GM18498 (cell line): ENCODE measurements at regions not wholly inside any gene's neighbourhood (a gene's known extent, or its start where the extent isn't known, plus 50 kb on each side); places are given as distances from the start of the nearest gene placed in this dataset.

Experiments used
- ATAC-seq: cut with Tn5 transposase; IDR thresholded peaks from one replicate; pipeline ENCODE4 v1.9.1; 2021; ENCODE audit warnings: mild to moderate bottlenecking, moderate library complexity; ENCODE audit not compliant: unreplicated experiment

DNA sequence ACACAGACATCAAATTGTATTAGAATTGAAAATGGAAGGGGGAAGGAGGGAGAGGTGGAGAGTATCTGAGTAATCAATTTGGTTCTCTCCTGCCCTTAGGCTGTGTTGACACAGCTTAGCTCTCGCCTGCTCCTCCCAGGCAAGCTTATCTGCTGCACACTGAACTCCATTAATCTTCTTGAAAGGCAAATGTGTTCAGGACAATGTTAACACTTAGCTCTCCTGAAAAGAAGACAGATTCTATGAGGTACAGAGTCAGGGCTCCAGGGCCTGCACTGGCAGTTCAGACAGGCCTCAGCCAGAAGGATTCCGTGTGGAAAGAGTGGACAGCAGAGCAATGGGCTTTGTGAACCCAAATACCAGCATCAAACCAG is 430.0 kb upstream of the TNP1 start:
- ATAC-seq: no peak

DNA sequence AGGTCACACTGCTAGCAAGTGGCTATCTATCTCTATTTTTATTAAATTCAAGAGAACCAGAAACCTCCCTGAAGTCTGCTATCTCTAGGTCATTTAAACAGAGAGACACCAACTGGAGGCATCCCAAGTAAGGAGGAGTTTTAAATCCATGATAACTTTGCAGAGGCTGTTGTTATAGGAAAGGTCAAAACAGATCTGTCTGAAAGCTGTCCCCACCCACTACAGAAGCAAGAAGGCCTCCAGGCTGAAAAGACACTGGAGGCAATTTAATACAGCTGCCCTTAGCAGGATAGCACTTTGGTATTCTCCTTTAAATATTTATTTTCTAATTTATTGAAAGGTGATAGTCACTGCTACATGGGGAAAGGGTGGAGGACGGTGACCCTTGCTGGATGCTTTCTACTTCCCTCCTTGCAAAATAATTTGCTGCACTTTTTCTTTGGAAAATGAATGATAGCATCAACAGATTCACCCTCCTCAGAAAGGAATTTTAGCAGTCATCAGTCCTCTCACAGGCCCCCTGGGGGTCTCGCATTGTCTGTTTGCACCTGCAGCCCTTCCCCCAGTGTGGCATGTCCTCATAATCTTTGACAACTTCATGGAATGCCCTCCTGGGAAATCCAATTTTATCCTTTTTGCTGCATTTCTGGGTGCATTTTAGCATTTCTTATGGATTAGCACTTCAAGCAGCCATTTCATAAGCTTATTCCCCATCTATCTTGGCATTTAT is 429.5 kb upstream of the TNP1 start:
- no peak for ATAC-seq

DNA sequence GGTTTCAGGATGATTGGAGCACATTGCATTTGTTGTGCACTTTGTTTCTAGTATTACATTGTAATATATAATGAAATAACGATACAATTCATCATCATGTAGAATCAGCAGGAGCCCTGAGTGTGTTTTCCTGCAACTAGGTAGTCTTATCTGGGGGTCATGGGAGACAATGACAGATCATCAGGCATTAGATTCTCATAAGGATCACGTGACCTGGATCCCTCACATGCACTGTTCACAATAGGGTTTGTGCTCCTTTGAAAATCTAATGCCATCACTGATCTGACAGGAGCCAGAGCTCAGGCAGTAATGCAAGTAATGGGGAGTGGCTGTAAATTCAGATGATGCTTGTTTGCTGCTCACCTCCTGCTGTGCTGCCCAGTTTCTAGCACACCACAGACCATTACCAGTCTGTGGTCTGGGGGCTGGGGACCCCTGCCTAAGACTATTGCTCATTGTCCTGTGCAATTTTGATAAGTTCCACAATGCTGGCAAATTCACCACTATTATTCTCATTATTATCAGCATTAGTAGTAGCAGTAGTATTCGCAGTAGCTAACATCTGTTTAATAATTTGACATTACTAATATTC is 428.7 kb upstream of the TNP1 start:
- no peak for ATAC-seq

DNA sequence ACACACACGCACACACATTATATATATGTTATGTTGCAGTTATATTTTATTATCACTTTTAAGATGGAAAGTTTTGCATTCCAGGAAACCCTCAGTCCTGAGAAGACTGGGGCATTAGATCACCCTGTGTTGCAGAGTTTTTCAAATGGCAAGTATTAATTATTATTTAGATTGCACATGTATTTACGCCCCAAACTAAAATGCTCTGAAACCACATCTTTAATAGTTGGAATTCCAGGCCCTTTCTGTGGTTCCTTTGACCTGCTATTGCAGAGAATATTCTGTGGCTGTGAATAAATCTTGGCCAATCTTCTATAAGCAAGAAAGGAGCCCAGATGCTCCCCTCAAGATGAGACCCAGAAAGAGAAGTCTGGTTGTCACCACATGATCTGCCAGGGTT is 427.0 kb upstream of the TNP1 start:
- ATAC-seq: no peak

DNA sequence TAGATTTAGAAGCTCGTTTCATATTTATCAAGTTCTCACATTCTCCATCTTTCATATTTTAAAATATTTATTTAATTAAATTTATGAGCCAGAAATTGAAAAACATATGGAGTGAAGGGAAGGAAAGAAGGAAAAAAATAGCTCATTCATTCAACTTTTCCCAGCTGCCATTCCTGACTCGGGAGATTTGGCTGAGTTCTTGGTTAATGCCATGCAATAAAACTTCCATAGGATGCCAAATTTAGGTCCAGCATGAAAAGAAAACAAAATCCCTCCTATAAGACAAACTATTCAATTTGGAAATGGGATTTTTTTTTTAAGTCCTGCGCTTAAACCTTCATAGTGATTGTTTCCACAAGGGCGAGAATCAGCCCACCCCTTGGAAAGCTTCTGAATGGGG is 426.1 kb upstream of the TNP1 start:
- ATAC-seq: no peak

DNA sequence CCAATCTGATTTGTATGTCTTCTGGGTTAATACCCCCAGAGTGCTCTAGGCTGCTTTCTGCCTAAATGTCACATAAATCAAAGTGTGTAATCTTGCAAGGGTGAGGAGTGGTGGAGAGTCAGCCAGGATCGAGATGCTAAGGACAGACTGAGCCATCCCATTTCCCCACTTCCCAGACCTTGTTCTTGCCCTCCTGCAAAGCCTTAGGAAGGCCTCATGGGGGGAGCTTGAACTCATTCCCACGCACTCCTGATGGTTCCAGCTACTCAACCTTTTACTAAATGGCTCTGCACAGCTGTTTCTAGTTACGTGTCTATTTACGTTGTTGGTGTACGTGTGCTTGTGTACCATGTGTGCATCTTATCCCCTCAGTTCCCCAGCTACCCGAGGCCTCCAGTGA is 423.6 kb upstream of the TNP1 start:
- ATAC-seq: no peak

DNA sequence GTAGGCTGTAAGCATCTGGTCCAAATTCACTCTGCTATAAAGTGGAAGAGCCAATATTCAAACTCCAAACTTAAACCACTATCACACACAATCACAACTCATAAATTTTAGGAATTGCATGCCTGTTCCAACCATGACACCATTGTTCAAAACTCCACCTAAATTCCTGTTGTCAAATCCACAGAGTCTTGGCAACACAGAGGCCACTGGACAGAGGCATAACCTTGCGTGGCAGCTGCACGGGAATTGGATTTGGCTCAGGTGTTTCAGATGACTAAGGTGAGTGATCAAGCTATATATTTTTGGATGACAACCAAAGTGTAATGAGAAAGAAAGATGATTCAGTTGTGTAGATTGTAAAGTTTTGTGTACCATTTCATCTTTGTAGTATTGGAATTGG is 422.7 kb upstream of the TNP1 start:
- ATAC-seq: no peak

DNA sequence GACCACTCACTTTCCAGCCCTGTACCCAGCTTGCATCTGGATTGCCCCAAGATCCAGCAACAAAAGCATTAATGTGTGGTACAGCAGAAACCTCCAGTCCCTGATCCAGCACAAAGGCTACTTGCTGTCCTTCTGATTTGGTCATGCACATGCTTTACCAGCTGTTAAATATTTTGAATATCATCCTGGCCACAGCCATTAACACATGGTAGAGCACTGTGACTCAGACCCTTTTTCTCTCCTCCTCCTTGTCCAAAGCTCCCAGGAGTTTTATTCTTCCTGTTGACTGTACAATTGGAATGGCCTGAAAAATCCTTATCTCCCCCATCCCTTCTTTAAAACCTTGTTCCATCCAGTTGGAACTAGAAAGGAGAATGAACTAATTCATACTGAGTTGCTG is 419.7 kb upstream of the TNP1 start:
- no peak for ATAC-seq

DNA sequence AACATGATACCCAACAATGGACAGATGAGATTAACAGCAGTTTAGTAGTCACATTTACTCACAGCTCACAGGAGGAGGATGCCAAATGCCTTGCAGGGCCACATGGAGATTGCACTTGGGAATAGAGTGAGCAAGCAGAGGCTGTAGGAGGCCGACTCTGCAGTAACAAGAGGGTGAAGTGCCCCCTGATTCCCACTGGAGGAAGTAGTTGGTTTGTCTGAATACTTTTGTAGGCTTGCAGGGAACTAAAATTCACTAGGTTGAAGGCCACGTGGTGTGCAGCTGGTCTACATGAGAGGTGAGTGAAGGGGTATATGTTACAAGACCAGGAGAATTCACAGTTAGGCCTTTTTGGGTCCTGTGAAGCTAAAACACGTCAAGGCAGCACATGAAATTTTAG is 419.3 kb upstream of the TNP1 start:
- ATAC-seq: no peak

DNA sequence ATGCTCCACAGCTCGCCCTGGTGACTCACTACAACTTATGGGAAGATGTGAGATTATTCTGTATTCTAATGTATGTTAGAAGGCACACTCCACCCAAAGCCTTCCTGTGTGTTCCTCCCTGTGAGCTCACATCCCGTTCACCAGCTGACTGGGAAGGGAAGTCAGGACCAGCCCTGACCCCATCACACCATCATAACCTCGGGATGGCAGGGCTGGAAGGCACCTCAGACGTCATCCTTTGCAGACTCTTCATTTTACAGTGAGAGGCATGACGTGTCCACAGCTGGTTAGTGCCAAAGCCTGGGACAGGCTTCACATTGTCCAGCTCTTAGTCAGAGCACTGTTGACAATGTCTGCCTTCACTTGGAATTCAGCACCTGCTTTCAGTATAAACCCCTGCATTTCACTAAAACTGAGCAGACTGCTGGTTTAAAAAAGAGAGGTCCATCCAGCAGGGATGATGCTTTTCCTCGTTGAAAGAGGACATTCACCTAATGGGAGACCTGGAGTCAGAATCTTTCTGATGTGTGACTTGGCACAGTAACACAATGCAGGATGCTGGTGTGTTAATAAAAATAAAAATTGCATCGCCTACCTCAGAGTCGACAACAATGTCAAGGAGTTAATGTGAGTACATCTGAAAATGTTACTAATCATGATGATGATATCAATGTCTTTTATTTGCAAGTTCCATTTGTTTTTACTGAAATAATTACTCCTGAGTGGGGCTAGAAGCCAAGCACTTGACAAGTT is 418.0 kb upstream of the TNP1 start:
- ATAC-seq: no peak

DNA sequence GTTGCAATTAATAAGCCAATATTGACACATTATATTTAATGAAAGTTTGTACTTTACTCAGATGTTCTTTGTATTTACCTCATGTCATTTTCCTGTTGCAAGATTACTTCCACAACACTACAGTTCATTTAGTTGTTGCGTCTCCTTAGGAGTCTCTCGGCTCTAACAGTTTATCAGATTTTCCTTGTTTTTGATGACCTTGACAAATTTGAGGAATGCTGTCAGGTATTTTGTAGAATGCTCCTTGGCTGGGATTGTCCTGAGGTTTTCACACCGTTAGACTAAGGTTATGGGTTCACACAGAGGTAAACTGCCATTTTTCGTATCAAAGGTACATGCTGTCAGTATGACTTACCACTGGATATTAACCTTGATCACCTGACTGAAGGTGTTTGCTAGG is 416.6 kb upstream of the TNP1 start:
- no peak for ATAC-seq

DNA sequence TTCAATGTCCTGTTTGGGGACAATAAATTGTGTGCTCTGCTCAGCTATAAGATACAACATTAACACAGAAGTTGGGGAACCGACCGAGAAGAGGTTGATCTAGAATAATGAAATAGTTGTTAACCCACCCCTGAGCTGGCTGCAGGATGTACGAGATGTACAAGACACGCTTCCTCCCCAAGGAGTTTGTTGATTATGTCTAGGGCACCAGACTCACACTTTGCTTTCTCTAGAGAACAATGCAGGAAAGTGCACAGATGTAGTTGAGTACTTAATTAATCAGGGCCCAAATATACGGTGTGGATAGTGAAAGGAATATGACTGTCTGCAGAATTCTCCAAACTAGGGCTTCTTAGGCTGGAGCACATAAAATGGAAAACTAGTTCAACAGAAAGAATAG is 415.2 kb upstream of the TNP1 start:
- ATAC-seq: no peak

DNA sequence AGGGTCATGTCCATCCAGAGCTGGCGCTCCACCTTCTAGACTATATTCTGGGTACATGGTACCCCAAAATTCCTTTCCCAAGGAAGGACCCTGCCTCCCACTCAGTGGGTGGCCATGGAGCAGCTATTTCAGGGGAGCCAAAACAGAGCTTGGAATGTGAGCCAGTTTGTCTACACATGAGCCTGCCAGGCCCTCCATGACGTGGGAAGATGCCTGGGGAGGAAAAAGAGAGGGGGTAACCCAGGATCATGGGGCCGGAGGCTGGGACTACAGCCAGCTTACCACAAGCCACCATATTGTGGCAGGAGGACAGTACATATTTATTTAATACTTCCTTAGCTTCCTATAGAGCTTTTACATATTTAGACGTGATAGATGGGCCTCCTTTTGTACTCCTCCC is 414.7 kb upstream of the TNP1 start:
- no peak for ATAC-seq

DNA sequence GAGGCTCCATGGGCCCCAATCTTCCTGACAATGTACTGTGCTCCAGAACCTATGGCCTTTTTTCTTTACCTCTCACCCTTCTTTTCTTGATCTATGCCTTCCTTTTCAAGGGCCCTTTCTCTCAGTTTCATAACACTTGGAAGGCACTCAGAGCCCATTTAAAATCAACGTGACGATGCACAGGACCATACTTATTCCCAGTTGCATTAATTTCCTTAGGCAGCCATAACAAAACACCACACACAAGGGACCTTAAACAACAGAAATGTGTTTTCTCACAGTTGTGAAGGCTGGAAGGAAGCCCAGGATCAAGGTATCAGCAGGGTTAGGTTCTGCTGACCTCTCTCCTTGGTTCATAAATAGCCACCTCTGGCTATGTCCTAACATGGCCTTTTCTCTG is 414.0 kb upstream of the TNP1 start:
- ATAC-seq: no peak

DNA sequence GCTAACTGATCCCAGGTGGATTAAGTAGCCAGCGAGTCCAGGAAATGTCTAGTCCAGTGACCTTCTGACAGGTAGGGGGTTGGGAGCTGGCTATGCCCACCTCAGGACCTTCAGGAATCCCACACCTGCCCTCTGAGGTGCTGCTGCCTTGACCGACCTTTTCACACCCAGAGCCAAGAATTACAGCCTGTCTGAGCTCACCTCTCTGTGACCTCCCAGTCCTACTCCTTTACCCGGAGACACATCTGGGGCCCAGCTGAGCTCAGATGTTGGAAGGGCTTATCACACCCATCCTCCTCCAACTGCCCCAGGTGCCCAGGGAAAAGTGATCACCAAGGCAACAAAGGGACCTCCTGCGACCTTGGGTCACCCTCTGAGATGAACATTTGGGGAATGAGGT is 413.3 kb upstream of the TNP1 start:
- no peak for ATAC-seq

DNA sequence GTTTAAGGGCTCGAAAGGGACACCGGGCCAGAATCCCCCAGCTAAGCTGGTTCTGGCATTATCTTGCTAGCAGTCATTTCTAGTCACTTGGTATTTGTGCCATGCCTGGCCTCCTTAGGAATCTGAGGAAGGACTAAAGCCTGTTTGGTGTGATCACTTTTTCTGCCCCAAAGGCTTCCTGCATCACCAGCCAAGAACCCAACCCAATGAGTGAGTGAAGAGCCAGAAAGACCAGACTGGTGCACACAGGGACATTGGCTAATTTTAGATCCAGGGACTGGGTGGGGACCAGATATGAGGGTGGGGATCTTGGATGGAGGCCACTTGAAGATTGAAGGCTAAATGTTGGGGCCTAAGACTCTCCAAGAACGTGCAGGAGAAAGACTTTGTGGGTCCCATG is 411.9 kb upstream of the TNP1 start:
- no peak for ATAC-seq

DNA sequence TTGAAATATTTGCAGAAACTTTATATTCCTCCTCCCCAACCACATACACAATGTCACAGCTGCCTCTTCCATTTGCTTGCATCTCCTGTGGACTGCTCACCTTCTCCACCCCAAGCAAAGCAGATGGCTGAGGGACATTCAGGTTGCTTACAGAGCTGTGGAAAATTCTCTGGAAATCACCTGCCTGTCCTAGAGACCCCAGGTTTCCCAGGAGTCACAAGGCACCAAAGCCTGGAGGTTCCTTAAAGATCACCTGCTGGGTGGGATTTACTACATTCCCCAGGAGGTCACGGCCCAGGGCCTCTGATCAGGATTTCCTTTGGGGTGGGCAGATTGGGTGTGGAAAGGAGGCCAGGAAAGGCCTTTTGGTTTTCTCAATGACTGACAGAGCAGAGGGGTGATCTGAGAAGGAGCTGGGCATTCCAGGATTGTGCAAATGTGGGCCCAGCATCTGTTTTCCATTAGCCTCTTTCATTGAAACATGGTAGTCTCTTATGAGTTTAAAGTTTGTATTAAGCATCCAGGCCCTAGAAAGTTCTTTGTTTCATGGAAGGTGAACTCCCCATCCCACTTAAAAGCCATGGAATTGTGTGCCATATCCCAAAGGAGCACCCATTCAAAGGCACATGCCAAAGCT is 410.7 kb upstream of the TNP1 start:
- ATAC-seq: no peak

DNA sequence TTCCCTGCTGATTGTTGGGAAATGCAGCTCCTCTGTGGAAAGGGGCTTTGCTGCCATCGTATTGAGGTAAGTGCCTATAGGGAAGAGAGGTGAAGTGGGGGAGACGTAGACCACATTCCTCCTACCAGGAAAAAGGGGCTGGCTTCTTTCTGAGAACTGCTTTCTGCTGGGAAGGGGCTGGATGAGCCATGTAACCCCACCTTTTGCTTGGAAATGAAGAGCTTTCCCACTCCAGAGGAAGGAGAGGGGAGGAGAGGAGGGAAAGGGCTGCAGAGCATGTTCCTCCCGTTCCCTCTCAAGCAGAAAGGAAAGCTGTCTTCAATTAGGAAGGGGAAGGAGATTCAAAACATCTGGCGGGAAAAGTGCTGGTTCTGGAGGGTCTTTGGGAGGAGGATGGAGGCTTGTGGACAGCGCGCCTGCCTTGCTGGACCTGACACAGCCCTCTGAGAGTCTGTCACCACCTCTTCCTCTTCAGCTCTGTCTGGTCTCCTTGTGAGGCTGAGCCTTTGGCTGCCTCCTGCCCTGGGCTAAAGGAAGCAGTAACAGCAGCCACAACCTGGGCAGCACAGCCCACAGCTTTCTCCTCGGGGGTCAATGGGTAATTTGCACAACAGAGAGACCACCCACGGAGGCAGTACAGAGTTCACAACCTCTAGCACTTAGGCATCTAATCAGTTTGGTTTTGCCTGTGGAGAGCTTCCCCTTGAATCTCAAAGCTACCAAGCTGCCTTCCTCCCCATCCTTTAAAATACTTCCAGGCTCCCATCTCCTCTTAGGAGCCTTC is 410.0 kb upstream of the TNP1 start:
- no peak for ATAC-seq

DNA sequence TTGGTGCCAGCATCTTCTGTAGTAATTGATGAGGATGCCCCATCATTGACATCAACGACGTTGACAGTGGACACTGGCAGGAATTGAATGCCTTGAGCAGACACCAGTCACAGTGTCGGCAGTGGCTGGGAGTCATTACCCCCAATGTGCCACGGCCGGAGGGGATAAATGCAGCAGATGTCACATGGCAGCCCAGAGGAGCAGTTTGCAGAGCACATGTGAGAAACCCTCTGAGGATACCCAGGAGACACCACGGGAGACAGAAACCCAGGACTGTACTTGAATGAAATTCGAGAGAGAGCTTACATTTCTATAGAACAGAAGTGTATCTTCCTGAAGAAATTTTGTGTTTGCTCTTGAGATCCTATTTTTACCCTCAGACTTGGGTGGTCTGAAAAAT is 409.1 kb upstream of the TNP1 start:
- ATAC-seq: no peak

DNA sequence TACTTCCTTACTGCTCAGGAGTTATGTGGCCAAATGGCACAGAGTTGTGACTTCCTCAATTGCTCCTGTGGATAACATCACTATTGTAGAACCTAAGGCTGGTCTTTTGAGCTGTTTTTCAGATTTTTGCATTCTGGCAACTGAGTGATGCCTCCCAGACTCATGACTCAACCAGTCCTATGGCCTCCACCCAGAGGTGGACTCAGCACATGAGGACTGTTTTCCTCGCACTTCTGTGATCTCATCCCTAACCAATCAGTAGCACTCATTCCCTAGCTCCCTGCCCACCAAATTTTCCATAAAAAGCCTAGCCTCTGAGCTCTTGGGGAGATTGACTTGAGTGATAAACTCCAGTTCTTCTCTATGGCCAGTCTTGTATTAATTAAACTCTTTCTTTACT is 407.9 kb upstream of the TNP1 start:
- no peak for ATAC-seq

DNA sequence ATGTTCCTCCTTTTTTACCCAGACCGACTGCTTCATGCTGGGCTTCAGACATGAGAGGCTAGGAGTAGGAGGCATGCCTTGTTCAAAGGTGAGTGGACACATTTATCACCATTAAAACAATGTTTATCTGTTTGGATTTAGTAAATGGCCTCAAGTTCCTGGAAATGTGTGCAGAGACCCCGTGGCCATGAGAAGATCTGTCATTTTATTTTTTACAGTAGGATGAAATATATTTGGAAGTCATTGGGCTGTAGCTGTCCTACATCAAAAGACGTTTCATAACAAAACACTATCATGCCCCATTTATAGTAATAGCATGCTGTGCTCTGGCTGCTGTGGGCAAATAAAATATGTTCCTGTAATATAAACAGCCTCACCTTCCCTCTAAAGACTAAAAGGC is 403.9 kb upstream of the TNP1 start:
- ATAC-seq: no peak
